ENCODE measurements at regions not wholly inside any gene's neighbourhood (a gene's known extent, or its start where the extent isn't known, plus 50 kb on each side); places are given as distances from the start of the nearest gene placed in this dataset.

GRCh38 chr11:26134481-26135355 lies 197.2 kb upstream of the ANO3 start:
- Histone ChIP-seq H3K9me2 (ENCODE audit: insufficient read depth) (no peaks in the 10 kb centered on the region), H3K4me3 (replicated peaks in 1 of 2; ENCODE audit: low read depth in 1 of 2, low read length in 2 of 2) (no peak overlapping the region), H3K27ac (ENCODE audit: low read depth, low read length) (no peak overlapping the region), H3K27me3 (ENCODE audit: insufficient read depth, low read length) (no peaks in the 10 kb centered on the region), H3K79me2 (ENCODE audit: insufficient read depth, low read length) (no peaks in the 10 kb centered on the region), H3K9me3 (ENCODE audit: control insufficient read depth in 1 of 2, insufficient read depth in 1 of 2, low read depth in 1 of 2, low read length in 2 of 2) (peaks cover 0 to 9% of the 10 kb centered on the region in 2 experiments; a peak in 2 of 4 replicates), H4K20me1 (ENCODE audit: insufficient read depth) (no peaks in the 10 kb centered on the region), H2AFZ (ENCODE audit: low read depth, low read length, poor library complexity, severe bottlenecking) (no peak overlapping the region), H3K9ac (ENCODE audit: low read length) (no peak overlapping the region), H3K36me3 (ENCODE audit: control insufficient read depth in 1 of 2, insufficient read depth in 2 of 2, low read length in 2 of 2) (no peaks in the 10 kb centered on the region), H3K4me2 (ENCODE audit: low read length) (no peak overlapping the region), H3K4me1 (ENCODE audit: control insufficient read depth in 1 of 2, insufficient read depth in 2 of 2, low read length in 2 of 2) (no peaks in the 10 kb centered on the region)
- ATAC-seq (no peak), DNase-seq (ENCODE audit: low read depth, low spot score) (no peak)
- POLR2A ChIA-PET: no interaction called here
- intact Hi-C loops (cut with micrococcal nuclease): no loop called here
- RAD21 ChIA-PET (ENCODE audit: low non-redundant PET in 1 of 2, low total read pairs in 2 of 2, uncharacterized antibody in 2 of 2, unreplicated experiment in 2 of 2): no interaction called here
- CTCF ChIA-PET: no interaction called here
- no TSS peak for BruUV-seq (replicated peaks)
- TF ChIP-seq MAX (IDR thresholded peaks at IDR 0.05) (no peak), EZH2phosphoT487 (IDR thresholded peaks at IDR 0.05; ENCODE audit: borderline replicate concordance) (no peak), EGR1 (IDR thresholded peaks at IDR 0.05; ENCODE audit: low read depth) (no peak)

GRCh38 chr11:26137651-26138050 lies 194.3 kb upstream of the ANO3 start:
- Histone ChIP-seq H3K27ac (ENCODE audit: low read depth, low read length) (no peak overlapping the region), H3K4me1 (ENCODE audit: control insufficient read depth in 1 of 2, insufficient read depth in 2 of 2, low read length in 2 of 2) (no peaks in the 10 kb centered on the region), H2AFZ (ENCODE audit: low read depth, low read length, poor library complexity, severe bottlenecking) (no peak overlapping the region), H3K9ac (ENCODE audit: low read length) (no peak overlapping the region), H3K27me3 (ENCODE audit: insufficient read depth, low read length) (no peaks in the 10 kb centered on the region), H3K4me3 (replicated peaks in 1 of 2; ENCODE audit: low read depth in 1 of 2, low read length in 2 of 2) (no peak overlapping the region), H4K20me1 (ENCODE audit: insufficient read depth) (no peaks in the 10 kb centered on the region), H3K36me3 (ENCODE audit: control insufficient read depth in 1 of 2, insufficient read depth in 2 of 2, low read length in 2 of 2) (no peaks in the 10 kb centered on the region), H3K9me2 (ENCODE audit: insufficient read depth) (no peaks in the 10 kb centered on the region), H3K4me2 (ENCODE audit: low read length) (no peak overlapping the region), H3K9me3 (ENCODE audit: control insufficient read depth in 1 of 2, insufficient read depth in 1 of 2, low read depth in 1 of 2, low read length in 2 of 2) (peaks cover 0 to 16% of the 10 kb centered on the region in 2 experiments; a peak in 2 of 4 replicates), H3K79me2 (ENCODE audit: insufficient read depth, low read length) (no peaks in the 10 kb centered on the region)
- no peak for TF ChIP-seq REST (IDR thresholded peaks at IDR 0.05; ENCODE audit: low read depth)
- TF ChIP-seq SP1 (IDR thresholded peaks at IDR 0.05; ENCODE audit: low read depth): no peak
- TF ChIP-seq SIN3A (IDR thresholded peaks at IDR 0.05; ENCODE audit: low read depth): no peak
- TF ChIP-seq POLR2AphosphoS5 (IDR thresholded peaks at IDR 0.05; ENCODE audit: low read depth, low read length): no peak
- no peak for TF ChIP-seq CEBPB (IDR thresholded peaks at IDR 0.05; ENCODE audit: low read depth)
- TF ChIP-seq EGR1 (IDR thresholded peaks at IDR 0.05; ENCODE audit: low read depth): no peak
- TF ChIP-seq ZNF274 (IDR thresholded peaks at IDR 0.05; ENCODE audit: low read depth, low read length): no peak
- no TSS peak for BruUV-seq (replicated peaks)
- DNase-seq (ENCODE audit: low read depth, low spot score) (no peak), ATAC-seq (no peak)
- CTCF ChIA-PET: no interaction called here
- intact Hi-C loops (cut with micrococcal nuclease): no loop called here
- POLR2A ChIA-PET: no interaction called here
- RAD21 ChIA-PET (ENCODE audit: low non-redundant PET in 1 of 2, low total read pairs in 2 of 2, uncharacterized antibody in 2 of 2, unreplicated experiment in 2 of 2): no interaction called here

Measured in HCT116 (cell line).